Cardiac muscle cell (in vitro differentiated cells and primary cell): ENCODE measurements at regions not wholly inside any gene's neighbourhood (a gene's known extent, or its start where the extent isn't known, plus 50 kb on each side); places are given as distances from the start of the nearest gene placed in this dataset.
A peak's percentile ranks its signal among the peaks of the same experiment; 100 is the strongest.
"Not testable (repeated sequence)": the region's sequence is repeated elsewhere in the genome, so short reads cannot be mapped to it uniquely, and the experiment has no call there.

Source experiments
- DNase-seq, 2 donors: peaks; one replicate each; pipeline versions ENCODE4 v3.0.0 to v3.0.0-alpha.2; 2010 to 2017; ENCODE audit warnings: low read depth in 1 of 2, low spot score in 1 of 2
- H3K27ac ChIP-seq: fragments of 200-600 bp; sonication (generic); 2 replicates; pipeline ENCODE4 v1.5.1; 2016
- H3K27me3 ChIP-seq: fragments of 200-600 bp; sonication (generic); 2 replicates; pipeline ENCODE4 v1.6.0; 2016; ENCODE audit warnings: control low read depth
- H3K36me3 ChIP-seq: fragments of 200-600 bp; sonication (generic); 2 replicates; pipeline ENCODE4 v1.5.1; 2016; ENCODE audit warnings: control low read depth
- H3K4me1 ChIP-seq: fragments of 200-600 bp; sonication (generic); 2 replicates; pipeline ENCODE4 v1.8.1; 2017; ENCODE audit warnings: low read depth, mild to moderate bottlenecking, mixed run types
- H3K4me3 ChIP-seq: fragments of 200-600 bp; sonication (generic); 2 replicates; pipeline ENCODE4 v1.5.1; 2016; ENCODE audit warnings: mild to moderate bottlenecking
- H3K9me3 ChIP-seq: fragments of 200-600 bp; sonication (generic); 2 replicates; pipeline ENCODE4 v1.5.1; 2017; ENCODE audit warnings: low read depth, mild to moderate bottlenecking, control low read depth

DNA sequence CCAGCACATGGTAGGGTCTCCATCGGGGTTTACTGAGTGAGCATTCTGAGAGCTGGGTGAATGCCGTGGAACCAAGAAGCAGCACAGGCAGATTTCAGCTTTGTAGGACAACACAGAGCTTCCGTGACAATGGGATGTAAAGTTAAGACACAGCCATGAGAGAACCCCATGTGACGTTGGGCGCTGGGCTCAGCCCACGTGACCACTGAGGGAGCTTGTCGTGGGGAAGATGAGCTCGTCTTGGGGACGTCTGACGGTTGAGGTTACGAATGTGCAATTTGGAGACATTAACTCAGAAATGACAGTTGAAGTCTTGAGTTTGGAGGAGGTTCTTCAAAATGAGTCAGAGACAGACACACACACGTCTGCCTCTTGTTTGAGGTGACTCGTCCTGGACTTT lies 51.5 kb upstream of the MUC20 start:
- DNase-seq, H3K4me1 ChIP-seq, H3K4me3 ChIP-seq, H3K27ac ChIP-seq, H3K9me3 ChIP-seq, H3K36me3 ChIP-seq, H3K27me3 ChIP-seq: not testable (repeated sequence)

DNA sequence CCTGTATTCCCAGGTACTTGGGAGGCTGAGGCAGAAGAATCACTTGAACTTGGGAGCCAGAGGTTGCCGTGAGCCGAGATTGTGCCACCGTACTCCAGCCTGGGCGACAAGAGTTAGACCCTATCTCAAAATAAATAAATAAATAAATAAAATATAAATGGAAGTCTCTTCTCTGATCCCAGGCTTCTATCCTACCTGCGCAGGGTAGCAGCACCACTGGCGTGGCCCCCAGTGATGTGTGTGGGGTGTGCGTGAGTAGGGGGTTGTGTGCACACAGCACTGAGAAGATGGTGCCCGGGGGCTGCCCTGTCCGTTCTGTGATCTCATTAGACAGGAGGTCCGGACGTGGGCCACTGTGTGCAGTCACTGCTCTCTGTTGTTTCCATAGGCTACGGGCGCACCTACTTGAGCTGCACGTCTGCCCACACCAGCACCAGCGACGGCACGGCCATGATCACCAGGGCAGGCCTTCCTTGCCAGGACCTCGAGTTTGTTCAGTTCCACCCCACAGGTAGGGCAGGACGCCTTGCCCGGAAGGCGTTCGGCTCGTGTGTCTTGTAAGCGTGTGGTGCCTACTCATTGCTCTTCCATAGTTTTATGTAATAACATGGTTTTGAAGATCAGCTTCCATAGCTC lies 52.5 kb upstream of the MUC20 start:
- not testable (repeated sequence) for H3K36me3 ChIP-seq, DNase-seq, H3K4me3 ChIP-seq, H3K4me1 ChIP-seq, H3K27me3 ChIP-seq, H3K27ac ChIP-seq, H3K9me3 ChIP-seq

DNA sequence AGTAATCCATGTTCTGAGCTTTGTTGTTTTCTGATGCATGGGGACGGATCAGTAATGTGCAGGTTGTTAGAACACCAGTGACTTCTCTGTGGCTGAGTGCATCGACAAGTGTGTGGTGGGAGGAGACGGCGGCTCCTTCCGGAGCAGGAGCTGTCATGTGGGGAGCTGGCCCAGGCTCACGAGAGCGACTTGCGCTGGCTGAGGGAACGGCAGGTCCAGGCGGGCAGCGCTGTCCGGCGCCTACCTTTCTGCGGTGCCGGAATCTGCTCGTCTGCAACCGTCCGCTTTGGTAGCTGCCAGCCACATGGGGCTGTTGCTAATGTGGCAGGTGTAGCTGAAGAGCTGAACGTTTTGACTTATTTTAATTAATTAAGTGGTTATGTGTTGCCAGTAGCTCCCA lies 55.5 kb upstream of the MUC20 start:
- not testable (repeated sequence) for H3K27ac ChIP-seq, H3K4me3 ChIP-seq, H3K4me1 ChIP-seq, H3K27me3 ChIP-seq, H3K36me3 ChIP-seq, DNase-seq, H3K9me3 ChIP-seq

DNA sequence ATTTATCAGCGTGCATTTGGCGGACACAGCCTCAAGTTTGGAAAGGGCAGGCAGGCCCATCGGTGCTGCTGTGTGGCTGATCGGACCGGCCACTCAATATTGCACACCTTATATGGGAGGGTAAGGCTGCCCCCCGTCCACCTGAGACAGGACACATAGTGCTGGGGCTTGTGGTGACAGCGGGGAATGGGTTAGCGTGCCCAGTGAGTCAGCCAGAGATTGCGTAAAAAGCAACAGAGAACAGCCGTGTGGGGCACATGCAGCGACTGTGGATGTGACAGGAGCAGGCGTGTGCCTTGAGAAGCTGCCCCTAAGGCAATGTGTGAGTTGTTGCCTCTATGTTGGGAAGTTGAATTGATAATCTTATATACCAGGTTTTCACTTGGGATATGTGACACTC lies 56.6 kb upstream of the MUC20 start:
- H3K4me1 ChIP-seq, DNase-seq, H3K36me3 ChIP-seq, H3K27ac ChIP-seq, H3K4me3 ChIP-seq, H3K9me3 ChIP-seq, H3K27me3 ChIP-seq: not testable (repeated sequence)

DNA sequence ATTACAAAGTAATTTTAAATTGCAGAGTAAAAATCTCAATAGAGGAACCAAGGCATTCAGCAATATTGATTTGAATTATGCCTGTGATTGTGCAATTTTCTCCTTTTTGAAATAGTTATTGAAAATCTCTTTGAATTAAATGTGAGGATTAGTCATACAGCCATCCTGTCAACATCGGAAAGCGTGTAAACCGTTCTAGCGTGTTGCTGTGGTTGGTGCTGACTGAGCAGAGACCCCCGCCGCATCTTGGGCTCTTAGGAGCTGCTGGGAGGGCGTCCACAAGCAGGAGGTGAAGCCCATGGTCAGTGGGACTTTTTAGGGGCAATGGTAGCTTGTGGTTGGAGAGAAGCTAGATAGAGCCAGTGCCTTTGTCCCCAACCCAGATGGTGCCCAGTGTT lies 61.6 kb upstream of the MUC20 start:
- not testable (repeated sequence) for DNase-seq, H3K9me3 ChIP-seq, H3K4me1 ChIP-seq, H3K27me3 ChIP-seq, H3K27ac ChIP-seq, H3K4me3 ChIP-seq, H3K36me3 ChIP-seq

DNA sequence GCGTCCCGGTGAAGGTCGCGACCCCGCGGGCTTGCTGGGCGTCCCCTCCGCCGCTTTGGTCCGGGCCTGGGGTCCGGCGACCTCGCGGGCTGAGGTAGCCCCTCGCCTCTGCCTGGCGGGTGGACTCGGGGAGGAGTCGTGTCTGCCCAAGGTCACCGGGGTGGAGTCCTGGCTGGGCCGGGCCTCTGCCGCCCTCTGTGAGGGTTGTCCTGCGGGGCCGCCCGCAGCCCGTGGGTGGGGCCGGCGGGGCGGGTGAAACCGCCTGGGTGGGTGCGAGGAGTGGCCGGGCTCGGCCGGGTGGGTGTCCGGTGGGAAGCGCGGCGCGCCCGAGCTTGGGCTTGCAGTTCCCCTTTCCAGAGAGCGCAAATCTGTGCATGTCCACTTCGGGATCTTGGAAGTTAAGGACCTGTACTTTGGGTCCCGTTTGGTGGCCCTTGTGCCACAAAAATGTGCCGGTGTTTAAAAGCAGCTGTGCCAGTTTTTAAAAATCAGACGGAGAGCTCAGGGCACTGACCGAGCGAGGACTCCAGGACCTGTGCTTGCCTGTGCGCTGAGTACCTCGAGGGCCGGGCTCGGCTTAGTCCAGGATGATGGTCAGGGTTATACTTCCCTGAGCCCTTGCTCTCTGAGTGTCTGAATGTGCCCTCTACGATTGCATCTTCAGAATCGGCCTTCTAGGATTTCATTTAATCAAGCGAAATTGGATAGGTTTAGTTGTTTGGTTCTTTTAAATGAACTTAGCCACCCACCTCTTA lies 62.2 kb upstream of the MUC20 start:
- H3K4me3 ChIP-seq = peak overlapping the region; percentile 25

DNA sequence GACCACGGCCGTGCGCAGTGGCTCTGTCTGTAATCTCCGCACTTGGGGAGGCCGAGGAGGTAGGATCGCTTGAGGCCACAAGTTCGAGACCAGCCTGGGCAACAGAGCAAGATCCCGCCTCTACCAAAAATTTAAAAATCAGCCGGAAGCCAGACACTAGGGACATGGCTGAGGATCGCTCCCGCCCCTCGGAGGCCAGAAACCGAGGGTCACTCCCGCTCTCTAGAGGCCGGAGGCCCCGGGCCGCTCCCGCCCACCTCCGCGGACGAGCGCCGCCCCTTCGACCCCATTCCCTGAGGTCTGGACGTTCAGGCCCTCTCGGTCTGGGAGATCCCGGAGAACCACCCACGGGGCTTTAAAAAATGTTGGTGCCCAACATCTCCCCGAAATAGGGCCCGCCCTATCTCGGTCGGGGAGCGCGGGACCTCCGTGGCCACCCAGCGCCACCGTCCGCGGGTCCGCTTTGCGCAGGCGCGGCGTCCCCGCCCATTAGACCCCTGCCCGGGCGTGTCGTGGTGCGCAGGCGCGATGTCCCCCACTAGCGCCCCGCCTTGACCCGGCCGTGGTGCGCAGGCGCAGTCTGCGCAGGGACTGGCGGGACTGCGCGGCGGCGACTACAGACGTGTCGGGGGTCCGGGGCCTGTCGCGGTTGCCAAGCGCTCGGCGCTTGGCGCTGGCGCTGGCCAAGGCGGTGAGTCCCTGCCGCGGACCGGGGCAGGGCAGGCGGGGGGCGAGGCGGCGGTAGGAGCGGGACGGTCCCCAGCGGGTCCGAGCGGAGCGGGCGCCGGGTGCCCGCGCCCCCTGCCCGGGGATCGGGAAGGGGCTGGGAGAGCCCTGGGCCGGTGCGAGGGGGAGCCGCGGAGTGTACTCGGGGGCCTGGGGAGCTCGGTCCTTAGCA lies 63.1 kb upstream of the MUC20 start:
- DNase-seq = peak; percentile 73 to 74

More for the DNA sequence above, 62.2 kb upstream of the MUC20 start:
- not testable (repeated sequence) for H3K27ac ChIP-seq, H3K4me1 ChIP-seq, H3K27me3 ChIP-seq, DNase-seq, H3K36me3 ChIP-seq, H3K9me3 ChIP-seq

DNA sequence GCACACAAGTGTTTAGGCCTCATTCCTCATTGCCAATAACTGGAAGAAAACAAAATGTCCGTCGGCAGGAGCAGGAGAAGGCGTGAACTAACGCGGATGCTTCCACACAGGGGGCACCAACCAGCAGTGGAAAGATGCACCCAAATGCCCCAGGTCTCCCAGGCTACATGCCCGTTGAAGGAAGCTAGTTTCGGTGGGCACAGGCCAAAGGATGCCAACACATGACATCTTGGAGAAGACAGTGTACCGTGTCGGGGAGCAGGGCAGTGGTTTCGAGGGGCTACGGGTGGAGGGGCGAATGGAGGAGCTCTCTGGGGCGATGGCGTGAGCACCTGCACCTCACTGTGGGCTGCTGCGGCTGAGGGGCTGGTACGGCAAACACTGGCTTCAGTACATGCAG lies 64.7 kb upstream of the MUC20 start:
- DNase-seq, H3K9me3 ChIP-seq, H3K27me3 ChIP-seq, H3K4me1 ChIP-seq, H3K4me3 ChIP-seq, H3K36me3 ChIP-seq, H3K27ac ChIP-seq: not testable (repeated sequence)

More for the DNA sequence above, 63.1 kb upstream of the MUC20 start:
- H3K4me3 ChIP-seq = peak overlapping the region; percentile 43
- not testable (repeated sequence) for H3K4me1 ChIP-seq, H3K27ac ChIP-seq, H3K36me3 ChIP-seq, H3K9me3 ChIP-seq, H3K27me3 ChIP-seq

DNA sequence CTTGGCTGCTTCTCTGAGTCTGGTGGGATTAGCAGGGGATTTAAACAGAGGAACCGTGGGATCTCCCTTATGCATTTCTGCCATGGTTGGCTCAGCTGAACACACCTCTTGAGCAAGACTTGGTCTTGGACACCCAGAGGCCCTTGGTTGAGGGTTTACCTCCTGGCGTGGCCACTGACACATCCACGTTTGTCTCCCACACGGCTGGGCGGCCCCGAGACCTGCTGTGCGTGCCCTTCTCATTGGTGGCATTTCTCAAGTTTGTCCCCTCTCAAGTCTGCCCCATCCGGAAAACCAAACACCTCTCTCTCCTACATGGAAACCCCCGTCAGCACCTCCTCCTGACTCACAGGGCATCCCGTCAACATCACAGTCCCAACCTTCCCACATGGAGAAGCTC lies 66.0 kb upstream of the MUC20 start:
- not testable (repeated sequence) for H3K27me3 ChIP-seq, DNase-seq, H3K4me1 ChIP-seq, H3K27ac ChIP-seq, H3K4me3 ChIP-seq, H3K36me3 ChIP-seq, H3K9me3 ChIP-seq

DNA sequence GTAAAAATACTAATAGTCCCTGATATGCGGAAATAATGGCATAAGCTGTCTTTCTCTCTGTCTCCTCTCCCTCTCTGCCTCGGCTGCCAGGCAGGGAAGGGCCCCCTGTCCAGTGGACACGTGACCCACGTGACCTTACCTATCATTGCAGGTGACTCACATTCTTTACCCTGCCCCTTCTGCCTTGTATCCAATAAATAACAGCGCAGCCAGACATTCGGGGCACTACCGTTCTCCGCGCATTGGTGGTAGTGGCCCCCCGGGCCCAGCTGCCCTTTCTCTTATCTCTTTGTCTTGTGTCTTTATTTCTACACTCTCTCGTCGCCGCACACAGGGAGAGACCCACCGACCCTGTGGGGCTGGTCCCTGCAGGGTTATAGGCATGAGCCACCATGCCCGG lies 66.6 kb upstream of the MUC20 start:
- not testable (repeated sequence) for H3K9me3 ChIP-seq, H3K36me3 ChIP-seq, H3K4me1 ChIP-seq, DNase-seq, H3K27ac ChIP-seq, H3K27me3 ChIP-seq, H3K4me3 ChIP-seq

DNA sequence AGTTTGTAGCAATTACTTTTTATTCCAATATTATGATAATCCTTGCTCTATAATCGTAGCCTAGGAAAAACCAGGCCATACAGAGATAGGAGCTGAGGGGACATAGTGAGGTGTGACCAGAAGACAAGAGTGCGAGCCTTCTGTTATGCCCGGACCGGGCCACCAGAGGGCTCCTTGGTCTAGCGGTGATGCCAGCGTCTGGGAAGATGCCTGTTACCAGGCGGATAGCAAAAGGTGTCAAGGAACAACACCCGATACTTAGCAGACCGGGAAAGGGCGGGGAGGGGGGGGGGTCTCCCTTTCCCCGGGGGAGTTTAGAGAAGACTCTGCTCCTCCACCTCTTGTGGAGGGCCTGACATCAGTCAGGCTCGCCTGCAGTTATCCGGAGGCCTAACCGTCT lies 67.1 kb upstream of the MUC20 start:
- H3K27ac ChIP-seq, H3K4me3 ChIP-seq, H3K9me3 ChIP-seq, H3K4me1 ChIP-seq, H3K36me3 ChIP-seq, H3K27me3 ChIP-seq: not testable (repeated sequence)
- peak; percentile 23 to 28 for DNase-seq

DNA sequence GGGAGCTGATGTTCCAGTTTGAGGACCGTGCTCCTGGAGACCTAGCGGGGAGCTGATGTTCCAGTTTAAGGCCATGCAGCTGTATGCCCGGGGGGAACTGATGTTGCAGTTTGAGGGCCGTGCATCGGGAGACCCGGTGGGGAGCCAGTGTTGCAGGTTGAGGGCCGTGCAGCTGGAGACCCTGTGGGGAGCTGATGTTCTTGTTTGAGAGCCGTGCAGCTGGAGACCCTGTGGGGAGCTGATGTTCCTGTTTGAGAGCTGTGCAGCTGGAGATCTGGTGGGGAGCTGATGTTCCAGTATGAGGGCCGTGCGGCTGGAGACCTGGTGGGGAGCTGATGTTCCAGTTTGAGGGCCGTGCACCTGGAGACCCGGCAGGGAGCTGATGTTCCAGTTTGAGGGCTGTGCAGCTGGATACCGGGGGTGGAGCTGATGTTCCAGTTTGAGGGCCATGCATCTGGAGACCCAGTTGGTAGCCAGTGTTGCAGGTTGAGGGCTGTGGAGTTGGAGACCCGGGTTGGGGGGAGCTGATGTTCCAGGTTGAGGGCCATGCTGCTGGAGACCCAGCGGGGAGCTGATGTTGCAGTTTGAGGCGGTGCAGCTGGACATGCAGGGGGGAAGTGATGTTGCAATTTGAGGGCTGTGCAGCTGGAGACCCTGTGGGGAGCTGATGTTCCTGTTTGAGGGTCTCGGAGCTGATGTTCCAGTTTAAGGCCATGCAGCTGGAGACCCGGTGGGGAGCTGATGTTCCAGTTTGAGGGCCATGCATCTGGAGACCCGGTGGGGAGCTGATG lies 64.4 kb upstream of the APOD start:
- not testable (repeated sequence) for H3K27ac ChIP-seq, H3K9me3 ChIP-seq, H3K36me3 ChIP-seq

DNA sequence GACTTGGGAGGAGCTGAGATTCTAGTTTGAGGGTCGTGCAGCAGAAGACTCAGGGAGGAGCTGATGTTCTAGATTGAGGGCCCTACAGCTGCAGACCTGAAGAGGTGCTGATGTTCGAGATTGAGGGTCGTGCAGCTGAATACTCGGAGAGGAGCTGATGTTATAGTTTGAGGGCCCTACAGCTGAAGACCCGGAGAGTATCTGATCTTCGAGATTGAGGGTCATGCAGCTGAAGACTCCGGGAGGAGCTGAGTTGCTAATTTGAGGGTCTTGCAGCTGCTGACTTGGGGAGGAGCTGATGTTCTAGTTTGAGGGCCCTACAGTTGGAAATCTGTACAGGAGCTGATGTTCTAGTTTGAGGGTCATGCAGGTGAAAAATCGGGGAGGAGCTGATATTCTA lies 62.1 kb upstream of the APOD start:
- H3K4me1 ChIP-seq, H3K9me3 ChIP-seq, H3K27ac ChIP-seq, H3K36me3 ChIP-seq, H3K4me3 ChIP-seq, H3K27me3 ChIP-seq, DNase-seq: not testable (repeated sequence)

More for the DNA sequence above, 64.4 kb upstream of the APOD start:
- H3K4me3 ChIP-seq, H3K4me1 ChIP-seq, DNase-seq, H3K27me3 ChIP-seq: not testable (repeated sequence)
